NCI-H187 treated with DMSO at 0.1 percent for 48 hours (cell line): ENCODE measurements at regions not wholly inside any gene's neighbourhood (a gene's known extent, or its start where the extent isn't known, plus 50 kb on each side); places are given as distances from the start of the nearest gene placed in this dataset.
"Not testable (repeated sequence)": the region's sequence is repeated elsewhere in the genome, so short reads cannot be mapped to it uniquely, and the experiment has no call there.

Experiments used
- DNase-seq: peaks from one replicate; lab custom pipeline; 2025; lab: John Stamatoyannopoulos, UW

- no peak for DNase-seq
Measured at GRCh38 chr14:29376237-29376636, 551.4 kb downstream of the PRKD1 start.

GRCh38 chr14:29380826-29381225 lies 546.8 kb downstream of the PRKD1 start:
- DNase-seq, result no peak

GRCh38 chr14:29388571-29388970 lies 539.1 kb downstream of the PRKD1 start:
- DNase-seq, result no peak

- DNase-seq, result peak; percentile 84
Measured at GRCh38 chr14:29390081-29390832, 537.4 kb downstream of the PRKD1 start.

- no peak for DNase-seq
Measured at GRCh38 chr14:29391231-29391630, 536.4 kb downstream of the PRKD1 start.

GRCh38 chr14:29391801-29392200 lies 535.8 kb downstream of the PRKD1 start:
- DNase-seq, result peak; percentile 65

GRCh38 chr14:29392287-29392686 lies 535.4 kb downstream of the PRKD1 start:
- no peak for DNase-seq

GRCh38 chr14:29403091-29403490 lies 524.6 kb downstream of the PRKD1 start:
- no peak for DNase-seq

- DNase-seq, result no peak
Measured at GRCh38 chr14:29410581-29410980, 517.1 kb downstream of the PRKD1 start.

- DNase-seq, result not testable (repeated sequence)
Measured at GRCh38 chr14:29414931-29415330, 512.7 kb downstream of the PRKD1 start.

- no peak for DNase-seq
Measured at GRCh38 chr14:29419736-29420135, 507.9 kb downstream of the PRKD1 start.

GRCh38 chr14:29421156-29421728 lies 506.4 kb downstream of the PRKD1 start:
- no peak for DNase-seq

GRCh38 chr14:29425705-29426482 lies 501.8 kb downstream of the PRKD1 start:
- DNase-seq, result no peak

- DNase-seq, result no peak
Measured at GRCh38 chr14:29442696-29443095, 485.0 kb downstream of the PRKD1 start.

GRCh38 chr14:29444216-29444615 lies 483.4 kb downstream of the PRKD1 start:
- no peak for DNase-seq

- no peak for DNase-seq
Measured at GRCh38 chr14:29444805-29445204, 482.8 kb downstream of the PRKD1 start.

GRCh38 chr14:29446971-29447370 lies 480.7 kb downstream of the PRKD1 start:
- DNase-seq, result no peak

GRCh38 chr14:29451941-29452340 lies 475.7 kb downstream of the PRKD1 start:
- no peak for DNase-seq

- DNase-seq, result no peak
Measured at GRCh38 chr14:29453045-29453444, 474.6 kb downstream of the PRKD1 start.

- no peak for DNase-seq
Measured at GRCh38 chr14:29454026-29454693, 473.5 kb downstream of the PRKD1 start.

GRCh38 chr14:29458547-29458946 lies 469.1 kb downstream of the PRKD1 start:
- no peak for DNase-seq

GRCh38 chr14:29459531-29459930 lies 468.1 kb downstream of the PRKD1 start:
- no peak for DNase-seq
